ENCODE measurements at regions not wholly inside any gene's neighbourhood (a gene's known extent, or its start where the extent isn't known, plus 50 kb on each side); places are given as distances from the start of the nearest gene placed in this dataset.
"Not testable (repeated sequence)": the region's sequence is repeated elsewhere in the genome, so short reads cannot be mapped to it uniquely, and the experiment has no call there.

DNA sequence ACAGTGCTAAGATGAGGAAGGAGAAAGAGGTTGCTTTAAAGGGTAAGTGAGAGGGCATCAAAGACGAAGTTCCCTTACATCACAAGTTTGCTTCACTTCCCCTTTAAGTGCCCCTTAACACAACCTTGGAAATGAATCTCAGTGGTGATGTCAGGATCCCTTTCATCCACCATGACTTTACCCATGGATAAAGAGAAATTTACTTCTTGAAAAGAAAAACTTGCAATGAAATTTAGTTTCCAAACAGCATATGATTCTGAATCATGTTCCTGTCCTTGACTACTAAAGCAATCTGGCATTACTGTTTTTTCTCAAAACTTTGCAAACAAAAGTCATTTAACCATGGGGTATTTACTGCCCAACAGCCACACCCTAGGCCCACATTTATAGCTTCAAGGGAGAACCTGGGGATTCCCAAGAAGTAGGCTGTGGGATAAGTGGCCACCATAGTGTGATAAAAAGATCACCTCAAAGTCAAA, 135.9 kb downstream of the ITGB8 start:
- no peak for DNase-seq

DNA sequence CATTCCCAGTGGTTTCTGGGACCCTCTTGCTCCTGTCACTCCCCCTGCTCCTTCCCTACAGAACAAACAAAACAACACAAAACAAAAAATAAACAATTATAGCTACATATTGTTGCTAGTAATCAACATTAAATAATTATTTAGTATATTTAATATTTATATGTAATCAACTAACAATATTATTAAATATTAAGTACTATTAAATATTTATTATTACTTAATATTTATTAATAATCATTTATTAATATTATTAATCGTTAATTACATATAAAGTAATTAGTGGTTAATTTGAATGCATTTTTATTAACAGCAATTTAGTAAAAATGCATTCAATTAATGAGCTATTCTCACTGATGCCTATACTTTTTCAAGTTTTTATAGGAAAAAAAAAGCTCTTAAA, 139.4 kb downstream of the ITGB8 start:
- no peak for DNase-seq

DNA sequence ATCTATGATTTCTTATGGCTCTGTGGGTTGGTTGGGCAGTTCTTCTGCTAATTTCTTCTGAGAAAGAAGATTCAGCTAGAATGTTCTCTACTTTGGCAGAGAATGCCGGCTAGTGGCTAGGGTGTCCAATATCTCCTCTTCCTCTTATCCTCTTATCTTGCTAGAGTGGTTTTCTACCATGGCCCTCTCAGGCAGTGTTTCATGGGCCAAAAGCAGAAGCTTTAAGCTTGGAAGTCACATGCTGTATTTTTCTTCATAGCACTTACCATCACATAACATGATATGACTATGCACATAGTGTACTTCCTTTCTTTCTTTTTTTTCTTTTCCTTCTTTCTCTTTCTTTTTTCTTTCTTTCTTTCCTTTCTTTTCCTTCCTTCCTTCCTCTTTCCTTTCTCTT, 140.0 kb downstream of the ITGB8 start:
- DNase-seq, result no peak

DNA sequence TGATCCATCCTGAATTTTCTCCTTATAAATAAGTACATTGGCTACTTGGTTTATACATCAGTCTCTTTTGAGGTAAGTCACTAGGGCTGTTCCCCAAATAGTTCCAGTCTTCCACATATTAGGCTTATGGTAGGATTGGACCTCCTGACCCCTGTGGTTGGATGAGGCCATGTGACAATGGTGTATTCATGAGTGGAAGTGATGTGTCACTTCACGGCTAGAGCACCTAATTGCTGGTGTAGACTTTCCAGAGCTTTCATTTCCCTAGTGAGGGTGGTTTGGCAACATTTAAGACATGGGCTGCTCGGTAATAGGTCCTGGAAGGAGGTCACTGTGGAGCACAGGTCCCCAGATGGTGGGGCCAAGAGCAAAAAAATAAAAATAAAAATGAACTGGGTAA, 141.2 kb upstream of the ABCB5 start:
- no peak for DNase-seq

DNA sequence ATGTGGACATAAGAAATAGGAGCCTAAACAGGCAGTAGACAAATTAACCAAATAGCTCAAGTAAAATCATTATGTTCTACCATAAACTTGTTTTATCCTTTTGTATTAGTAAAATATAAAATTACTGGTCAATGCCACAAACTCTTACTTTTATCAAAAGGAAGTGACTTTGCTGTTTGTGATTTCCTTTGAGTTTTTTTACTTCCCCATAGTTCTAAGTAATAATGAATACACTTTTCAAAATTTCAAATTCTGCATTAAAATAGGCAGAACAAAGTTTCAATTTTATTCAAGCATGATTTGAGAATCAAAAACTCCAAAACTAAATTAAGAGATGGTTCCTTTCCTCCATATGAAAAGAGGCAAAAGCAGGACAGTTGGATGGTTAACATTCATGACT, 139.7 kb upstream of the ABCB5 start:
- DNase-seq, result no peak

DNA sequence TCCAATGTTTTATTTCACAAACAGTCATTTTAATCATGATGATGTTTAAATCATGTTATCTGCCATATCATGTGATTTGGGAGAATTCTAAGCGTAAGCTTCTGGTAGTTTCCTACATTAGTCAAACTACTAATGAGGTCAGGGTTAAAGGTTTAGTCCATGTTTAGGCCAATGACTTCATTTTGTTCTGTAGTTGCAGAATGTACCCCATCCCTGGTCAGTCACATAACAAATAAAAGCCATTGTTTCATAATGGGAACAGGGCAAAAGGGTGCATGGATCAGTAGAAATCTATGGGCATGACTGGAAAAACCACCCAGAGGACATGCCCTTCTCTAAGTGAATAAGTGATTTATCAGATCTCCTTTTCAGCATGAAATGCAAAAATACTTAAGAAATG, 138.4 kb upstream of the ABCB5 start:
- DNase-seq, result no peak

DNA sequence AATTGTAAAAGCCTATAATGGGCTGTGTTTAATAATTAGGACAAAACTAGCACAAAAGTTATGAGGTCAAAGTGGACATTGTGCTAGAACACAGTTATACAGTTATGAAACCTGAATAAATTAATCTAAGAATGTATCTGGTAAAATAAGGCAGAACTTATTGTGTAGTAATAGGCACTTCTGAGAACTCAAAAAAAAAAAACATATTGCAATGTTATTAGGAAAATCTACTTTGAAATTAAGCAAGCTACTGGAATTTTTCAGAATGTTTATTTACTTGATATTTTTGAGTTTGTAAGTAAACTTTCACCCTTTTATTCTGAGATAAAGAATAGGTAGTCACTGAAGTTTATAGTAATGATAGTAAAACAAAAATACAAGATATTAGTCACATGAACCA, 135.8 kb upstream of the ABCB5 start:
- DNase-seq, result no peak

DNA sequence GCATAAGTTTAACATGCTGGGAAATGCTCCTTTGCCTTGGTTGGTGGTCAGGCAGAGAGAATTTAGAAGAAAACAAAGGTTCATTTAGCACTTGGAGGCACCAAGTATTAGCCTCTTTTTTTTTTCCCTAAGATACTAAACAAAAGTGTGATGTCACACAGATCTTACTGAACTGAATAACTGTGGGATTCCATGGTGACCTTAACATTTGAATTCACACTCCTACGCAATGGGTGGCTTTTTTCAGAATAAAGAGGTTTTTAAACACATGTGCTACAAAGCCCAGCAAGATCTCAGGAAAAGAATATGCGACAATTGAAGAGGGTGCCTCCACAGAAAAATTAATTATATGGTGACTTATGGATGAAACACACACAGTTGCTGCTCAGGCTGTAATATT, 133.4 kb upstream of the ABCB5 start:
- DNase-seq, result no peak

DNA sequence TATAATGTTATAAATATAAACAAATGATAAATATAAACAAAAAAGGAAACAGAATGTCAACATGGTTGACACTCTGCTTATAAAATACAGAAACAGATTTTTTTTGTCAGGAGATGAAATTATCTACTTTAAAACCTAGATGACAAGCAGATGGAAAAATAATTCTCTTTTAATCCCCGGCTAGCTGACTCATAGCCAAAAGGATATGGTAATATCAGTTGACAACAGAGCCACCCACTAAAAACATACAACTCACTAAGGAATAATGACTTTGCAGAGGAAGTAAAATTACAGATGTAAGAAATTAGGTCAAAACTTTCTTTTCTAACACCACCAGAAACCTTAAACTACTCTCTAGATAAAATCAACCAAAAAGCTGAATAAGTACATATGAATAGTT, 131.1 kb upstream of the ABCB5 start:
- DNase-seq, result no peak

DNA sequence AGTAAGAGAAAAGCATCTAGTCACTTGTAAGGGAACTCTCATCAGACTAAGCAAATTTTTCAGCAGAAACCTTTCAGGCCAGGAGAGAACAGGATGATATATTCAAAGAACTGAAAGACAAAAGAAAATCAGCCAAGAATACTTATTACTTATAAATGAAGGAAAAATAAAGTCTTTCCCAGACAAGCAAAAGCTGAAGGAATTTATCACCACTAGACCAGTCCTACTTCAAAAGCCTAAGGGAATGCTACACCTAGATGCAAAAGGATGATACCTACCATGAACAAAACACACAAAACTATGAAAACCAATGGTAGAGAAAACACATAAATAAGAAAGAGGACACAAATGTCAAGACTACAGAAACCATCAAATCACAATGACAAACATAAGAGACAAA, 126.6 kb upstream of the ABCB5 start:
- DNase-seq, result no peak

DNA sequence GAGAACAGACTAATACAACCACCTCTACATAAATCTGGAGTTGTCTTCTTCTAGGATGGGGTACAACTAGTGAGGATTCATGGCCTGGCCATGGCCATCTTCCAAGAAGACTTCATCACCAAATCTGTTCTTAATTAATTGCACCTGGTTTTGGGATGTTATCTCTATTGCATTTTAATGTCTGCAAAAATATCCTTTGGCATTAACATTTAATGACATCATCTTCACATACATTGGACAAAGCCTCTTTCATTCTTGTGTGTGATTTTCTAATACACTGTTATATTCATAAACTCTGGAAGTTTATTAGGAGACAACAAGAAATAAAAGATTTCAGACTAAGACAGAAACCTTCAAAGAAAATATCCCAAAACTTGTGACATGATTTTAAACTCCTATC, 124.2 kb upstream of the ABCB5 start:
- no peak for DNase-seq

DNA sequence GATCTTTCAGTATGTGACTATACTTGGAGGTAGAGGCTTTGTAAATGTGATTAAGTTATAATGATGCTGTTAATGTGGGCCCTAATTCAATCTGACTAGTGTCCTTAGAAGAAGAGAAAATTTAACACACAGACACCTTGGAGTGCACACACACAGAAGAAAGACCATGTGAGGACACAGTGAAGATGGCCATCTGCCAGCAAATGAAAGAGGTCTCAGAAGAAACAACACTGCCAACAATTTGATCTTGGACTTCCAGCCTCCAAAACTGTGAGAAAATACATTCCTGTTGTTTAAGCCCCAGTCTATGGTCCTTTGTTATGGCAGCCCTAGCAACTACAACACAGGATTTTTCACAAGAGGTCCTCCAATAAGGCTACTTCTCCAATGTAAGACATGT, 120.9 kb upstream of the ABCB5 start:
- DNase-seq, result no peak

DNA sequence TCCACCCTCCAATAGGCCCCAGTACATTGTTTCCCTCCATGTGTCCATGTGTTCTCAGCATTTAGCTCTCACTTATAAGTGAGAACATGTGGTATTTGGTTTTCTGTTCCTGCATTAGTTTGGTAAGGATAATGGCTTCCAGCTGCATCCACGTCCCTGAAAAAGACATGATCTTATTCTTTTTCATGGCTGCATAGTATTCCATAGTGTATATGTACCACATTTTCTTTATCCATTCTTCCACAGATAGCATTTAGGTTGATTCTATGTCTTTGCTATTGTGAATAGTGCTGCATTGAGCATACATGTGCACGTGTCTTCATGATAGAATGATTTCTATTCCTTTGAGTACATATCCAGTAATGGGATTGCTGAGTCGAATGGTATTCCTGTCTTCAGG, 114.0 kb upstream of the ABCB5 start:
- not testable (repeated sequence) for DNase-seq

DNA sequence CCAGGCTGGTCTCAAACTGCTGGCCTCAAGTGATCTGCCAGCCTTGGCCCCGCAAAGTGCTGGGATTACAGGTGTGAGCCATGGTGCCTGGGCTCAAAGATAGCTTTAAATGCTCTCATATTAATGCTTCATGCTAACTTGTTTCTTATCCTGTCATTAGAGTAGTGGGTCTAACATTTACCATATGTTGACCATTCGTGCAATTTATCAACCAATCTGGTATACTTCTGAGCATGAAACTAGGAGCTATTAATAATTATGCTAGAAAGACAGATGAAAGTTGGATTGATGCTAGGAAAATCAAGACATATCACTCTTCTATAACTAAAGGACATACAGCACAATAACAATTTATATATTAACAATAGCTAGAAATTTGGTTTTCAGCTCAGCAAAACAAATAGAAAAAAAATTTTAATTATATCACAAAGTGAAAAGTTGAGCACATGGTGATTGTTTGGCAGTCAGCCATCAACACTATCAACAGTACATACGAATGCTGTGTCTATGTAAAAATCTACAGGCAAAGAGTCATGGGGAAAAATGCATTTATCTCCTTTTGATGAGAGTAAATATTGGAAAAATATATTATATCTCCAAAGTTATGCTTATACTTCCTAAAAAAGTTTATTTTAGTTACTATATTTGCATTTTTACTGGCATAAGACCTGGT, 112.1 kb upstream of the ABCB5 start:
- DNase-seq, result no peak

DNA sequence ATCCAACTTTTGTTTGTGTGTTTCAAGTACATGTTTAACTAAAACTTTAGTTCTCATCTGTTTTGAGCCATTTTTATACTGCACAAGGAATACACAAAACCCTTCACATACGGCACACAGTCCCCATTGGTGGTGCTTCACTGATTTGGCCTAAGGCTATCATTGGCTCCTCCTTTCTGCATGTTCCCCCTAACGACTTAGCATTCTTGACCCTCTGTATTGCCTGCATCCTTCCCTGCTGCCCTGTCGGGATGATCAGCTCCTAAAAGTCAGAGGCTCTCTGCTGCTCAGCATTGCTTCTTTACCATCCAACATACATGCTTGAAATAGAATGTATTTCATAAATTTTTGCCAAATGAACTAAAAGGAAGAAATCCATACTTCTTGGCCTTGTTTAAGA, 111.4 kb upstream of the ABCB5 start:
- DNase-seq, result no peak

DNA sequence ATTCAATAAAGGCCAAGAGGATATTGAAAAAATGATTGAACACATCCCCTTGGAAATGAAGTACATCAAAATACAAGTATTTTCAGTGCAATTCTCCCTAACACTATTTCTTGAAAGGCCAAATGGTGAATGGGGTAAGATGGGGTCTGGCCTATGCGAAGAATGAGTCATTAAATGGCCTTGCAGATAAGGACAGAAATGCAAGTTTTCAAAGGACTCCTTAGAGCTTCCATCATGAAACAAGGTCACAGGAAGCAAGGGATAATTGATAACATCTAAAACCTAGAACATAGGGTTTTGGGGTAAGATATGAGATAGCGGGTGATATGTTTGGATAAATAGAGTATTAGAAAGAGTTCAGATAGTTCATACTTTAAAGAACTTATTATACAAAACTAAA, 109.3 kb upstream of the ABCB5 start:
- DNase-seq, result no peak

DNA sequence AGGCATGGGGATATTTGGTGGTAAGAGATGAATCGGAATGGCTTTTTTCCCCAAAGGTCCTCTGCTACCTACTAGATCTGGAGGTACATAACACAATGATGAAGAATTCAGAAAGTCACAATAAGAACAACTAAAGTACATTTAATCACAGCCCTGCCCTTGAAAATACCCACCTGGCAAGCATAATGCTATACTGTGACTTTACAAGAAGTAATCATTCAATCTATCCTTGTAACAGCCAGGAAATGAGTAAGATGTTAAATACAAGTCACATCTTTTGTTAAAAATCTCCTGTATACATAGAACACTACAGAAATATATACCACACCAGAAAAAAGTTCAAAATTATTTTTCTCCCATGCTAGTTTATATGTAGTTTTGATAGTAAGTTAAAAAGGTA, 108.3 kb upstream of the ABCB5 start:
- no peak for DNase-seq

DNA sequence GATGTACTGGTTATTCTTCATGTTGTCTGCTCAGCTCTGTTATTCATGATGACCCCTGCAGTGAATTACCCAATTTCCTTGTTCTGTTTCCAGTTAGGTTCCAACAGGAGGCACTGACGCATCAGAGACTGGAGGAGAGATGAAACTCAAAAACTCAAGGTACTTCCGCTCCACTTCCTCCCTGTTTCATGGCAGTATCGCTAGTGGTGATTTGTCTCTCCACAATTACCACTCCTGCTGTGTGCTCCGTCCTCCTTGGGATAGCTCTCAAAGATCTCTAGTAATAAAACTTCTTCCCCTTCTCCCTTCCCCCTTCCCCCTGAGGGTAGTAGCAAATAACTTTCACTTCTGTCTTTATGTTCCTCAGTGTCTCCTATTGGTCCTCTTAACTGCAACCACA, 107.4 kb upstream of the ABCB5 start:
- DNase-seq, result no peak

DNA sequence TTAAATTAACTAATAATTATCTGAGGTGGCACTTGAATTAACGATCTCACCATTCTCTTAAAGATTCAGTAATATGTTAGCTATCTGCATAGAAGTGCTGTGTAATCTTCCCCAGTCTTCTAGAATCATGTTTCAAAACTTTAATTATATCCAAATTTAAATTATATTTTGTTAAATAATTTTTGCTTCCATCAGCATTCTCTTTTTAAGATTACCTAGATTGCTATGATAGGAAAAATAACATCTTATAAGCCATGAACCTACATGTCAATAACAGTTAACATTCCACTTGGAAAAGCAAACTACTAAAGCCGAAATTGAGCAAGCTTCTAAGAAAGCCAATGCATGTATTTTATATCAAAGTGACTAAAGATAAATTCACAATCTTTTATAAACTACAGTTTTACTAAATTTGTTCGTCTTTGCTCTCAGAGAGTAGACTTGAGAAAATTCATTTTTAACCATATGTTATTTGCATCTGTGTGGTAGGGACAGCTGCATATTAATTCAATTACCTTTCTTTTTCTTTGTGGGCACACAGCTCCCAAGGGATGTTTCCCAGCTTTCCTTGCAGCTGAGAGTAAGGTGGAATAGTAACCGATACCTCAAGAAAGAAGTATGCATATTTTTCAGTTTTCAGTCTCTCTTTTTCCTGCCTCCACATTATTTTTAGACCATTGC, 105.4 kb upstream of the ABCB5 start:
- no peak for DNase-seq

DNA sequence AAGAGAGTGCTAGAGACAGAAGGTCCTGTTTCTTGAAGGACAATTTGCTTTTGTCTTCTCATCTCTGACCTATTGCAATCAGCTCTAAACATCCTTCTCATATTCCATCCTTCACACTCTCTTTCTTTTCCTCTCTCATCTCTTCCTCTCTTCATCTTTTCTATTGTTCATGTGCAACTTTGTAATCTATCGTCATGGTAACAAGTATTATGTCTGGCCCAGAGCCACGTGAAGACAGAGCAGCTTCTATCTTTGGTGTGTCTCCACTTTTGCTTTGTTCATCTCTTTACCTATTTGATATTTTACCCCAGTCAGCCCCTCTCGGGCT, 104.9 kb upstream of the ABCB5 start:
- DNase-seq, result no peak

DNA sequence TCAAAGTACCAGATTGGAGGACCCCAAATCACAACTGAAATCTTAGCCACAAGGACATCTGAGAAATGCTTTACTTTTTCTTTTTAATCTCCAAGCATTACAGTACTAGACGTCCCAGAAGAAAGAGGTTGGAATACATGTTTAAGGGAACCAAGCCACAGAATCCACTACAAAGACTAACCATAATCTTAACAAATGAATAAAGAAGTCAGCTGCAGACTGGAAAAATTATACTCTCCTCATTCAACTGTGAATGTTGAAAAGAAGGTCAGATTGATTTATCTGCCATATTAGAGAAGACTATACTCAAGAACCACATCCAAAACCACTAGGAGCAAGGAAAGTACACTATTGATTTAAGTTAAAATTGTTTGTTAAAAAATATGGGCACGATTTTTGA, 102.1 kb upstream of the ABCB5 start:
- no peak for DNase-seq

DNA sequence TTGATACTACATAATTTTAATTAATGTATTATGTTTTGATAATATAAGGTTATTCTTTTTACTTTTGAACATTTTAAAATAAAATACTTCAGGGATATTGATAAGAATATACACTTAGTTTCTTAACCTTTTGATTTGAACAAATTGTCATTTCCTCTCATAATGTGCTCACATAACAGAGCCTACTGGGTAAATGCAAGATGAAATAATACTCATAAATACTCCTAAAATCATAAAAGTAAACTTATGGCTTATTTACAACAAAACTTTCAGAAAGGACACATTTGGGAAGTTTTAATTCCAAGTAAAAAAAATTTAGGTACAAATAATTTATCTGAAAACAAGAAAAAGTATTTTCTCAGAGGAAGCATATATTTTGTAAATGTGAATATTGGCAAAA, 101.6 kb upstream of the ABCB5 start:
- no peak for DNase-seq

DNA sequence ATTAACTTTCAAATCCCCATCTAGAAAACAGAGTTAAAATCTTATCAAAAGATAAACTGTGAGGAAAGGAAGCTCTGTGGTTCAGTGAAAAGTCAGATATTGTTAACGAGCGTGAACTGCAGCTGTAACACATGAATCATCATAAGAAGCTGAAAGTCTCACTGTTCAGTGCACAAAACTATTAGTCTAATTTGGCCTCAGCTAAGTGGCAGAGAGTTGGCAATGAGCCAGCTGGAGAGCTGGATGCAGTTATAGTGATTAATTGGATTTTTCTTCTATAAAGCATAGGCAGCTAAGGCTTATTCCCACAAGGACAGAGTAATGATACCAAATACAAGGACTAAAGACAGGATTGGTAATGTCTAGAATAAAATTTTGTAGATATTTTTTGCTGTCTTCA, 101.1 kb upstream of the ABCB5 start:
- peak; percentile 79 for DNase-seq

DNA sequence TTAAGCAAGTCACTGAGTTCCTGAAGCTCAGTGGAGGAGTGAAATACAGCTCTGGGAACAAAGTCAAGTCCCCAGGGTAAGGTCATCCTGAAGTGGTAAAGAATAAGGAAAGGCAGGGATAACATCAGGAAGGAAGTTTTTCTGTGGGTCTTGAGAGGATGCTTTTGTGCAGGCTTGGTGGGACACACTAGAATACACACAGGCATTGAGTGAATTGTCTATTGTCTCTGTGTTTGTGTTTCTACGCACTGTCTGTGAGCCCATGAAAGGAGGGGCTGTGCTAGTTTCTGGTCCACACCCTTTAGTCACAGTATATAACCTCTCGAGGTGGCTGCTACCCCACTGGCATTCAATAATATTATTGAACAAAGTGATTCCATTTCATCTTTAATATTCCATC, 95.8 kb upstream of the ABCB5 start:
- DNase-seq, result no peak

DNA sequence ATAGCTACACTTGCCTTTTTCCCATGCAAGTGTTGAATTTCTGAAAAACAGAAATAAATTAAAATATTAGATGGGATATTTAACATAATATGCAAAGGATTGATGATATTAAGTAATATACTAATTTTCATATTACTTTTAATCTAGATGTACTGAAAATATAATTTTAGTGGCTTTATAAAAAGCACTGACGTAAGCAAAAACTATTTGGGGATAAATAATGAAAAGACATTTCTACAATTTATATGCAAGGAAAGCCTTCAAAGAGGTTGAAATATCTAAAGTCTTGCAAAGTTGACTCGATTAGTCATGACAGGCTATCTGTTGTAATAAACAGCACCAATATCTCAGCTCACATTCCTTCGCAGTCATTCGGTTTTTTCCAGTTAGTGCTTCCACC, 94.9 kb upstream of the ABCB5 start:
- no peak for DNase-seq

Measured in retina (tissue), 1 donor.